ENCODE measurements at regions not wholly inside any gene's neighbourhood (a gene's known extent, or its start where the extent isn't known, plus 50 kb on each side); places are given as distances from the start of the nearest gene placed in this dataset.

DNA sequence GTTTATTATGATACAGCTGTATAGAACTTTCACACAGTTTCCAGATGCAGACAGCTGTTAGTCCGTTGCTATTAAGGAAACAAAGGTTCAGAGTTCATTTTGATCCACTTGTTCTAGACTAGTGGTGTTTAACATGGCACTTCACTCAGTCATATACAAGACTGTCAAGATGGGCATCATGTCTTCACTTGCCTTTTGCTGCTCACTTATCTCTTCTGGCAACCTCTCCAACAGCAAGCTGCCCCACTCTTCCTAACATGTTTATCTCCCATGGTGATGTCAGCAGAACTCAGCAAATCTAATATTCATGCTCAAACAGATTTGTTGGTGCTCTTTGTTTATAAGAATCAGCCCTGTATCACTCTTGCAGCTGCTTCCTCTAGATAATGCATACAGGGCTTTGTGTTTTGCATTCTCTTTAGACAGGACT lies 236.2 kb upstream of the HAND2 start:
- Histone ChIP-seq H3K27me3 (ENCODE audit: insufficient read depth, low read depth) (no peaks in the 10 kb centered on the region), H3K36me3 (ENCODE audit: insufficient read depth) (no peaks in the 10 kb centered on the region), H3K4me3 (IDR thresholded peaks at IDR 0.05; ENCODE audit: insufficient read depth, low read depth, low read length) (no peak overlapping the region), H3K79me2 (ENCODE audit: insufficient read depth, low read depth) (no peaks in the 10 kb centered on the region), H2AFZ (ENCODE audit: low read depth) (no peak overlapping the region), H3K4me2 (no peak overlapping the region), H4K20me1 (ENCODE audit: insufficient read depth) (no peaks in the 10 kb centered on the region), H3K27ac (no peak overlapping the region), H3K4me1 (ENCODE audit: low read depth, poor library complexity, severe bottlenecking) (no peaks in the 10 kb centered on the region), H3K9ac (no peak overlapping the region)
- TF ChIP-seq, protein P1, sequence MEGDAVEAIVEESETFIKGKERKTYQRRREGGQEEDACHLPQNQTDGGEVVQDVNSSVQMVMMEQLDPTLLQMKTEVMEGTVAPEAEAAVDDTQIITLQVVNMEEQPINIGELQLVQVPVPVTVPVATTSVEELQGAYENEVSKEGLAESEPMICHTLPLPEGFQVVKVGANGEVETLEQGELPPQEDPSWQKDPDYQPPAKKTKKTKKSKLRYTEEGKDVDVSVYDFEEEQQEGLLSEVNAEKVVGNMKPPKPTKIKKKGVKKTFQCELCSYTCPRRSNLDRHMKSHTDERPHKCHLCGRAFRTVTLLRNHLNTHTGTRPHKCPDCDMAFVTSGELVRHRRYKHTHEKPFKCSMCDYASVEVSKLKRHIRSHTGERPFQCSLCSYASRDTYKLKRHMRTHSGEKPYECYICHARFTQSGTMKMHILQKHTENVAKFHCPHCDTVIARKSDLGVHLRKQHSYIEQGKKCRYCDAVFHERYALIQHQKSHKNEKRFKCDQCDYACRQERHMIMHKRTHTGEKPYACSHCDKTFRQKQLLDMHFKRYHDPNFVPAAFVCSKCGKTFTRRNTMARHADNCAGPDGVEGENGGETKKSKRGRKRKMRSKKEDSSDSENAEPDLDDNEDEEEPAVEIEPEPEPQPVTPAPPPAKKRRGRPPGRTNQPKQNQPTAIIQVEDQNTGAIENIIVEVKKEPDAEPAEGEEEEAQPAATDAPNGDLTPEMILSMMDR (conservative IDR thresholded peaks at IDR 0.05; ENCODE audit: low read depth, low read length), result no peak

DNA sequence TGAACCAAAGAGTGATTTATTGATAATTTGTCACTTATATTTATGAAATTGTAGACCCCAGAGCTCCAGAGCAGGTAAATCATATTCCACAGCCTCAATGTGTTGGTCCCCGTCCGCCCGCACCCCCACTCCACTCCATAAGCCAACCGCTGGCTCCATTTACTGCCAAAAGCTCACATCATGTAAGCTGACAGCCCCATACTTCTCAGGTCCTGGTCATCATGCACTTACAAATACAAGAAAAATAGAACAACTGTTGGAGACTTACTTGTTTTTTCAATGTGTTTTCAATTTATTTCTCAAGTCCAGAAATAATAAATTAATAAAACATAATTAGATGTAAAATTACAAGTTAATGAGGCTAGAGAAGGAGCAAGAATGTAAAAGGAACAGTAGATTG lies 235.7 kb upstream of the HAND2 start:
- H4K20me1 ChIP-seq (ENCODE audit: insufficient read depth), result no peaks in the 10 kb centered on the region
- no peak overlapping the region for H3K4me2 ChIP-seq
- no peaks in the 10 kb centered on the region for H3K36me3 ChIP-seq (ENCODE audit: insufficient read depth)
- no peaks in the 10 kb centered on the region for H3K79me2 ChIP-seq (ENCODE audit: insufficient read depth, low read depth)
- H3K4me1 ChIP-seq (ENCODE audit: low read depth, poor library complexity, severe bottlenecking), result no peaks in the 10 kb centered on the region
- H2AFZ ChIP-seq (ENCODE audit: low read depth), result no peak overlapping the region
- no peaks in the 10 kb centered on the region for H3K27me3 ChIP-seq (ENCODE audit: insufficient read depth, low read depth)
- no peak overlapping the region for H3K27ac ChIP-seq
- no peak overlapping the region for H3K4me3 ChIP-seq (IDR thresholded peaks at IDR 0.05; ENCODE audit: insufficient read depth, low read depth, low read length)
- TF ChIP-seq, protein P1 (conservative IDR thresholded peaks at IDR 0.05; ENCODE audit: low read depth, low read length), result no peak
- no peak overlapping the region for H3K9ac ChIP-seq

GRCh38 chr4:173763389-173763788 lies 233.4 kb upstream of the HAND2 start:
- no peaks in the 10 kb centered on the region for H3K4me1 ChIP-seq (ENCODE audit: low read depth, poor library complexity, severe bottlenecking)
- no peak overlapping the region for H3K27ac ChIP-seq
- no peak overlapping the region for H3K4me2 ChIP-seq
- H2AFZ ChIP-seq (ENCODE audit: low read depth), result no peak overlapping the region
- H4K20me1 ChIP-seq (ENCODE audit: insufficient read depth), result no peaks in the 10 kb centered on the region
- H3K9ac ChIP-seq, result no peak overlapping the region
- no peak overlapping the region for H3K4me3 ChIP-seq (IDR thresholded peaks at IDR 0.05; ENCODE audit: insufficient read depth, low read depth, low read length)
- TF ChIP-seq, protein P1 (conservative IDR thresholded peaks at IDR 0.05; ENCODE audit: low read depth, low read length), result no peak
- no peaks in the 10 kb centered on the region for H3K27me3 ChIP-seq (ENCODE audit: insufficient read depth, low read depth)
- no peaks in the 10 kb centered on the region for H3K79me2 ChIP-seq (ENCODE audit: insufficient read depth, low read depth)
- H3K36me3 ChIP-seq (ENCODE audit: insufficient read depth), result no peaks in the 10 kb centered on the region

GRCh38 chr4:173761938-173762337 lies 231.9 kb upstream of the HAND2 start:
- Histone ChIP-seq H3K4me1 (ENCODE audit: low read depth, poor library complexity, severe bottlenecking) (no peaks in the 10 kb centered on the region), H3K4me3 (IDR thresholded peaks at IDR 0.05; ENCODE audit: insufficient read depth, low read depth, low read length) (no peak overlapping the region), H3K27me3 (ENCODE audit: insufficient read depth, low read depth) (no peaks in the 10 kb centered on the region), H3K4me2 (no peak overlapping the region), H2AFZ (ENCODE audit: low read depth) (no peak overlapping the region), H3K79me2 (ENCODE audit: insufficient read depth, low read depth) (no peaks in the 10 kb centered on the region), H4K20me1 (ENCODE audit: insufficient read depth) (no peaks in the 10 kb centered on the region), H3K27ac (no peak overlapping the region), H3K36me3 (ENCODE audit: insufficient read depth) (no peaks in the 10 kb centered on the region), H3K9ac (no peak overlapping the region)
- TF ChIP-seq, protein P1 (conservative IDR thresholded peaks at IDR 0.05; ENCODE audit: low read depth, low read length), result no peak
